ENCODE measurements at regions not wholly inside any gene's neighbourhood (a gene's known extent, or its start where the extent isn't known, plus 50 kb on each side); places are given as distances from the start of the nearest gene placed in this dataset.
"Not testable (repeated sequence)": the region's sequence is repeated elsewhere in the genome, so short reads cannot be mapped to it uniquely, and the experiment has no call there.

DNA sequence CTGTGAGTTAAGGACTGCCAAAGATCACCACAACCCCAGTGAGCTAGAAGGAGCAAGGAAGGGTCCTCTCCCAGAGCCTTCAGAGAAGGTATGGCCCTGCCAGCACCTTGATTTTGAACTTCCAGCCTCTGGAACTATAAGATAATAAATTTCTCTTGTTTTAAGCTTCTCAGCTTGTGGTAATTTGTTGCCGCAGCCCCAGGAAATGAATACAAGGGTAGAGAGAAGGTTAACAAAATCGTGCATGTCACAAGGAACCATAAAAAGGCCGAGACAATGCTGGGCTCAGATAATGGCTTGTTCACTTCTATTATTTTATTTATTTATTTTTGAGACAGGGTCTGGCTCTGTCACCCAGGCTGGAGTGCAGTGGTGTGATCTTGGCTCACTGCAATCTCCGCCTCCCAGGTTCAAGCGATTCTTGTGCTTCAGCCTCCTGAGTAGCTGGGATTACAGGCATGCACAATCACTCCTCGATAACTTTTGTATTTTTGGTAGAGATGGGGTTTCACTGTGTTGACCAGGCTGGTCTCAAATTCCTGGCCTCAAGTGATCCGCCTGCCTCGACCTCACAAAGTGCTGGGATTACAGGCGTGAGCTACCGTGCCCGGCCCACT, 71.5 kb downstream of the WSB1 start:
- H3K36me3 ChIP-seq; DNase-seq; H3K27me3 ChIP-seq; H3K9me3 ChIP-seq; ATAC-seq; H3K27ac ChIP-seq; intact Hi-C loops (cut with DNase I); H3K4me3 ChIP-seq: not testable (repeated sequence)
- peaks cover 0 to 11% (median 3%) of the 10 kb centered on the region in 4 donors for H3K4me1 ChIP-seq
- 89% methylated on average over 11 of the region's 11 CpGs for WGBS (ENCODE audit: insufficient coverage, low coverage, low lambda C conversion rate, missing lambda C conversion rate)

DNA sequence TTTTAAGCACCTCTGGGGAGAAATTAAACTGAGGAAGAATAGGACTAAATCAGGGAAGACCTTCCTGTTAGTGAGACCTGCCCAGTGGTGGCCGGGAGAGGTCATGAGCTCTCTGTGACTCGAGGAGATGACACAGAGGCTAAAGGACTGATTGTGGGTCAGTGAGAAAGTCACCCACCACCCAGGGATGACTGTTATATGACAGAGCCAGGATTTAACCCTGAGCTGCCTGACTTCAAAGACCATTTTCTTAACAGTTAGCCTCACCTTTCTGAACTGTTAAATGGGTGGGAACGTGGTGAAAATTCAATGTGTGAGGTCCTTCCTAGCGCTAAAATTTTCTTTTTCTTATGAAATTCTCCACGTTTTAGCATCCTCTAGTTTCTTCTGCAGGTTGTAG, 72.5 kb downstream of the WSB1 start:
- Histone ChIP-seq H3K27ac (no peak overlapping the region), H3K4me3 (no peak overlapping the region), H3K9me3 (peaks cover 0 to 4% (median 0%) of the 10 kb centered on the region in 4 donors), H3K27me3 (no peaks in the 10 kb centered on the region), H3K4me1 (peaks cover 0 to 11% (median 3%) of the 10 kb centered on the region in 4 donors), H3K36me3 (no peaks in the 10 kb centered on the region)
- WGBS (ENCODE audit: insufficient coverage, low coverage, low lambda C conversion rate, missing lambda C conversion rate), result 66% methylated on average over 5 of the region's 5 CpGs
- ATAC-seq, result no peak
- no peak for DNase-seq
- no peak for TF ChIP-seq POLR2A (IDR thresholded peaks at IDR 0.05)
- TF ChIP-seq, protein P1, sequence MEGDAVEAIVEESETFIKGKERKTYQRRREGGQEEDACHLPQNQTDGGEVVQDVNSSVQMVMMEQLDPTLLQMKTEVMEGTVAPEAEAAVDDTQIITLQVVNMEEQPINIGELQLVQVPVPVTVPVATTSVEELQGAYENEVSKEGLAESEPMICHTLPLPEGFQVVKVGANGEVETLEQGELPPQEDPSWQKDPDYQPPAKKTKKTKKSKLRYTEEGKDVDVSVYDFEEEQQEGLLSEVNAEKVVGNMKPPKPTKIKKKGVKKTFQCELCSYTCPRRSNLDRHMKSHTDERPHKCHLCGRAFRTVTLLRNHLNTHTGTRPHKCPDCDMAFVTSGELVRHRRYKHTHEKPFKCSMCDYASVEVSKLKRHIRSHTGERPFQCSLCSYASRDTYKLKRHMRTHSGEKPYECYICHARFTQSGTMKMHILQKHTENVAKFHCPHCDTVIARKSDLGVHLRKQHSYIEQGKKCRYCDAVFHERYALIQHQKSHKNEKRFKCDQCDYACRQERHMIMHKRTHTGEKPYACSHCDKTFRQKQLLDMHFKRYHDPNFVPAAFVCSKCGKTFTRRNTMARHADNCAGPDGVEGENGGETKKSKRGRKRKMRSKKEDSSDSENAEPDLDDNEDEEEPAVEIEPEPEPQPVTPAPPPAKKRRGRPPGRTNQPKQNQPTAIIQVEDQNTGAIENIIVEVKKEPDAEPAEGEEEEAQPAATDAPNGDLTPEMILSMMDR (IDR thresholded peaks at IDR 0.05), result no peak
- intact Hi-C loops (cut with DNase I), result no loop called here

DNA sequence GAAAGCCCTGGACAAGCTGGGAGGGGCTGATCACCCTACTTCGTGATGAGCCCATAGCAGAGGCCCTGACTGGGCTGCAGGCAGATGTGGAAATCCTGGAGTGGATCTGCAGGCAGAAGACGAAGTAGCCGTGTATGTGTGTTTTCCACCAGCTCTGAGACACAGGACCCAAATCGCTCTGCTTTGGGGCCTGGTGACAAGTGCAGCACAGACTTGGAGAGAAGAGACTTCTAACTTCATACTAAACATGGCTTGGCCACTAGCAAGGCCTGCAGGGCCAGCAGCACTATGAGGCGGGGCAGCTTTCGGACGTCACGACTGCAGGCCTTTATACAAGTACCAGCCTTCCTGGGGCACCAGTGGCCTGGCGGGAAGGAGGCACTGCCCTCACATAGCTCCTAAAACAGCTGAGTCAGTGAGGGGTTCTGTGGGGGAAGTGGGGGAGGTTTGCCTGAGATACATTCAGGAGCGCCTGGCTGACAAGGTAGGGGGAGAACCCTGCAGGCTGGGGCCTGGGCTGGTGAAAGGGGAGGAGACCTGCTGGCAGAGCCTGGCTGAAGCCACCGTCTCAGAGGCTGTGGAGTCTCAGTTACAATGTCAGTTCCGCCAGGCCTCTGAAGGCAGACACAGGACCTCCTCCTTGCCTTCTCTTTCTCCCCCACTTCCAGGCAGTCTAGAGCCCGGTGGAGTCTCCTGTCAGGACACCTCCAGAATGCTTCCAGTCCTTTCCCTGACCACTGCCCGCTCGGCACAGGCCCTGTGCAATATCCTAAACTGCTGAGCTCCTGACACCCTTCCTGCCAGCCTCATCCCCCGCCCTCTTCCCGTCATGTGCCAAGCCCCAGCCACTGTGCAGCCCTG, 73.4 kb downstream of the WSB1 start:
- no peaks in the 10 kb centered on the region for H3K27me3 ChIP-seq
- intact Hi-C loops (cut with DNase I), result no loop called here
- DNase-seq, result no peak
- H3K4me1 ChIP-seq, result peaks cover 0 to 11% (median 3%) of the 10 kb centered on the region in 4 donors
- H3K9me3 ChIP-seq, result peaks cover 0 to 4% (median 0%) of the 10 kb centered on the region in 4 donors
- H3K27ac ChIP-seq, result no peak overlapping the region
- TF ChIP-seq, protein P1 (IDR thresholded peaks at IDR 0.05), result no peak
- no peak for TF ChIP-seq POLR2A (IDR thresholded peaks at IDR 0.05)
- H3K4me3 ChIP-seq, result no peak overlapping the region
- WGBS (ENCODE audit: insufficient coverage, low coverage, low lambda C conversion rate, missing lambda C conversion rate), result 69% methylated on average over 4 of the region's 17 CpGs
- no peaks in the 10 kb centered on the region for H3K36me3 ChIP-seq
- peak in 3 of 4 donors; percentile 39 to 45 (median 40) for ATAC-seq

DNA sequence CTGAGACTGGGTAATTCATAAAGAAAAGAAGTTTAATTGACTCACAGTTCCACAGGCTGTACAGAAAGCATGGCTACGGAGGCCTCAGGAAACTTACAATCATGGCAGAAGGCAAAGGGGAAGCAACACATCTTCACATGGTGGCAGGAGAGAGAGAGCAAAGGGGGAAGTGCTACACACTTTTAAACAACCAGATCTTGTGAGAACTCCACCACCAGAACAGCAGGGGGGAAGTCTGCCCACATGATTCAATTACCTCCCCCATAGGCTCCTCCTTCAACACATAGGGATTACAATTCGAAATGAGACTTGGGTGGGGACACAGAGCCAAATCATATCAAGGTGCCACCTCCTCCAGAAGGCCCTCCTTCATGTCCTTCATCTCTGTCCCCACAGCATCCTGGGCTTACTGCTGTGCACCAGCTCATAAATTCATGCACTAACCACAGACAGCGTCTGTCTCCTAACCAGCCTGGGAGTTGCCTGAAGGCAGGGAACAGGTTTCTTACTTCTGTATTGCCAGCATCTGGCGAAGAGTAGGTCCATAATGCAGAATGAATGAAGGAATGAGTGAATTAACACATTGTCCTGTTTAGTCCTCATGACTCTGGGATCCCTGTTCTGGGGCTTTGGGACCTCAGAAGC, 74.4 kb downstream of the WSB1 start:
- 86% methylated on average over 4 of the region's 4 CpGs for WGBS (ENCODE audit: insufficient coverage, low coverage, low lambda C conversion rate, missing lambda C conversion rate)
- Histone ChIP-seq H3K36me3 (no peaks in the 10 kb centered on the region), H3K27me3 (no peaks in the 10 kb centered on the region), H3K4me3 (no peak overlapping the region), H3K9me3 (peaks cover 0 to 4% (median 0%) of the 10 kb centered on the region in 4 donors), H3K27ac (no peak overlapping the region), H3K4me1 (peaks cover 0 to 2% (median 0%) of the 10 kb centered on the region in 4 donors)
- ATAC-seq, result no peak
- TF ChIP-seq, protein P1 (IDR thresholded peaks at IDR 0.05), result no peak
- TF ChIP-seq POLR2A (IDR thresholded peaks at IDR 0.05), result no peak
- intact Hi-C loops (cut with DNase I), result no loop called here
- no peak for DNase-seq

All from right lobe of liver (tissue), 6 donors.